Fibroblast of pulmonary artery (primary cell): ENCODE measurements at regions not wholly inside any gene's neighbourhood (a gene's known extent, or its start where the extent isn't known, plus 50 kb on each side); places are given as distances from the start of the nearest gene placed in this dataset.
A peak's percentile ranks its signal among the peaks of the same experiment; 100 is the strongest.

Experiments
- DNase-seq: peaks from one replicate; pipeline ENCODE4 v3.0.0-alpha.2; 2010; ENCODE audit warnings: low read depth
- H3K4me3 ChIP-seq: replicated peaks from 2 replicates; pipeline ENCODE4 v1.5.1; 2011; ENCODE audit warnings: low read depth, mild to moderate bottlenecking, control low read depth, low read length, moderate library complexity
- CTCF ChIP-seq: IDR thresholded peaks from 2 replicates; pipeline ENCODE4 v1.5.1; 2011; ENCODE audit warnings: mild to moderate bottlenecking, control low read depth, low read length, inconsistent platforms; ENCODE audit errors: missing control alignments

- peak; percentile 53 for TF ChIP-seq CTCF
- H3K4me3 ChIP-seq: peak overlapping the region; percentile 36
- DNase-seq: peak; percentile 66
These were observed 266.2 kb downstream of the NSG2 start for GRCh38 chr5:174311531-174312269.

DNA sequence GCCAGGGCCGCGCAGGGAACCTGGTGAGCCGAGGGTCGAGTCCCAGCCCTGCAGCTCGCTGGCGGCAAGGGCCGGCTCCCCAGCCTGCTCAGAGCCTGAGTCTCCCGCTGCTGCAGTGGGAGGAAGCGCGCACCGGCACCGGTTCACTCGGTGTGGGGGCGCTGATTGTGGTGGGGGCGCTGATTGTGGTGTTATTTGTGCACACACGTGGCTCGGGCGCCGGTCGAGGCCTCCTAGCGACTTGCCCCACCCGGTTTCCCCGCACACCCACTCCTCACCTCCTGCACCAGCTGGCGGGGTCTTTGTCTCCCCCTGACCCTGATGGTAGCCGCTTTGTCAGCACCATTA, 266.7 kb downstream of the NSG2 start:
- no peak overlapping the region for H3K4me3 ChIP-seq
- no peak for TF ChIP-seq CTCF
- no peak for DNase-seq

GRCh38 chr5:174312641-174313040, 267.1 kb downstream of the NSG2 start:
- TF ChIP-seq CTCF: no peak
- H3K4me3 ChIP-seq: no peak overlapping the region
- DNase-seq: no peak

DNA sequence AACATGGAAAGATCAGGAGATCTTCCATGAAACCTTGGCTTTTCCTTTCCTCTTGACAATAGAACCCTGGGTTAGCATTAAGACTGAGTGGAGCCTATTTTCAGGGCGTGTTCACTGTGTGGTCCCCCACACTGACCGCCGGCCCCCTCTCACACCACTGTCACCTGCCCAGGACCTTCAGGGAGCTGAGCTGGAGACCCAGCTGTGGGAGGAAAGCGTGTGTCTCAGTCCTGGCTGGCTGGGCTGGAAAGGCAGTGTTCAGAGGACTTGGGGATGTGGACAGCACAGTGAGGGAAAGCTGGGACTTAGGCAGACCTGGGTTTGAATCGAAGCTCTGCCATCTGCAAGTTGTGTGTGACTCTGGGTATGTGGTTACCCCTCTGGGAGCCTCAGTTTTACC, 268.1 kb downstream of the NSG2 start:
- H3K4me3 ChIP-seq: no peak overlapping the region
- no peak for TF ChIP-seq CTCF
- DNase-seq: no peak

- no peak for TF ChIP-seq CTCF
- DNase-seq: no peak
- no peak overlapping the region for H3K4me3 ChIP-seq
These were observed 268.8 kb downstream of the NSG2 start for GRCh38 chr5:174314261-174314660.

- no peak for TF ChIP-seq CTCF
- no peak overlapping the region for H3K4me3 ChIP-seq
- no peak for DNase-seq
These were observed 270.0 kb downstream of the NSG2 start for GRCh38 chr5:174315471-174315870.

DNA sequence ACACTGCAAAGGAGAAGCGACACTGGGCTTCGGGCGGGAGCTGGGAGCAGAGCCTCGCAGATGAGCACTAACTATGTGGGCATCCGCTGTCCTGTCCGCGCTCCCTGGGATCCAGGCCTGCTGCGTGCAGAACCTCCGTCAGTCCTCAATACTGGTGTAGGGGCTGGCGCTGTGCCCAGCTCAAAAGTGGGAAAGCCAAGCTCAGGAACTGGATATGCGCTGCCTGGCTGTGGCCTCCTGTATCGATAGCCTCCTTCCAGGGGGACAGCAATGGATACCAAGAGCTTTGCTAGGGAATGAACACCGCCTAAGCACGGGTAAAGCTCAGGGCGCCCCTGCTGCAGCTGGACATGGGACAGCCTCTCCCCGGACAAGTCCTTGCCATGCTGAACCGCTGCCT, 270.4 kb downstream of the NSG2 start:
- no peak overlapping the region for H3K4me3 ChIP-seq
- no peak for TF ChIP-seq CTCF
- DNase-seq: no peak
